ENCODE measurements at regions not wholly inside any gene's neighbourhood (a gene's known extent, or its start where the extent isn't known, plus 50 kb on each side); places are given as distances from the start of the nearest gene placed in this dataset.

- no peak for DNase-seq
Observed at GRCh38 chr3:127349501-127350171, 61.8 kb upstream of the PRR20G start.

DNA sequence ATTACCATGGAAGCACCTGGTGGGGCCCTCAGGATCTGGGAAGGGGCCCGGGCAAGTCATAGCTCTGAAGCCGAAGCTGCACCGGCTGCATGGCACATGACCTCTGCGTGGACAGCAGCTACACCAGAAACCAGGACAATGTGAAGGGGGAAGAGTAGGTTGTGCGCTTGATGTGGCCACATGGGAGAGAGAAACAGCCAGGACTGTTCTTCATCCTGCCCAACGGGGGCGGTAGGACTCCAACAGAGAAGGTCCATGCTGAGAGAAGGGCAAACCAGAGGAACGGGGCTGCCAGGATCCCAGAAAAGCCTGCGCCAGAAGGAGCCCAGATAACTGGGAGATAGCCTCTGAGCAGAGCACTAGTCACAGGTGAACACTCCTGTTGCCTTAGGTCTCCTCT, 54.9 kb upstream of the PRR20G start:
- DNase-seq: no peak

- DNase-seq: no peak
Observed at GRCh38 chr3:127339928-127340861, 52.3 kb upstream of the PRR20G start.

- no peak for DNase-seq
Observed at GRCh38 chr3:127339016-127339415, 51.2 kb upstream of the PRR20G start.

DNA sequence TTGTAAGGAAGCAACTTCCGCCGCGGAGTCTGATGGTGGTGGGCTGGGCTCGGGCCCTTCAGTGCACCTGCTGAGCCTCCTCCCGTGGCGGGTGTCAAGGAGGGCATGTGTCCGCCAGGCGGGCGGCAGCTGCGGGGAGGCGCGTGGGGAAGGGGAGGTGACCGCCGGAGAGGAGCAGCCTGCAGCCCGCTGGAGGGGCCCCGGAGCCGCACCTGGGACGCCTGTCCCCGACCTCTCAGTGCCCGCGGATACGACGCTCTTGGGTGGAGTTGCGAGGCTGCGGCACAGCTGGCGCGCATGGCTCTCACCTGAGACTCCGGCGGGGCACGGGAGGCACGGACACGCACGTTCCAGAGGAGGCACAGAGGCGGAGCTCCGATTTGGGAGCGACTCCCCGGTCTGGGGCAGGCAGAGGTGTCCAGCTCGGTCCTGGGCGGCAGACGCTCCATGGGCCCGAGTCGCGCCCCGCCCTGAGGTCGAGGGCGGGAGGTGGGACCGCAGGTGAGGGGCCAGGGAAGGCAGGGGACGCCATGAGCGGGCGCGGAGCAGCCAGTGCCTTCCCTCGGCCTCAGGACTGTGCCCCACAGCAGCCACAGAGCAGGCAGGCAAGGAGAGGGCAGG, 50.2 kb upstream of the PRR20G start:
- DNase-seq: no peak
